KOPT-K1 (cell line): ENCODE measurements at regions not wholly inside any gene's neighbourhood (a gene's known extent, or its start where the extent isn't known, plus 50 kb on each side); places are given as distances from the start of the nearest gene placed in this dataset.

Source experiments
- H3K27ac ChIP-seq: fragments of 200-600 bp; sonication (generic); 2 replicates; pipeline ENCODE4 v1.5.1; 2016; ENCODE audit warnings: antibody characterized with exemption, mild to moderate bottlenecking, low read depth, low read length; ENCODE audit not compliant: poor library complexity, severe bottlenecking
- H3K36me3 ChIP-seq: fragments of 200-600 bp; sonication (generic); 2 replicates; pipeline ENCODE4 v1.5.1; 2017; ENCODE audit warnings: antibody characterized with exemption, mild to moderate bottlenecking, low read length, moderate library complexity; ENCODE audit not compliant: insufficient read depth
- H3K9me3 ChIP-seq: fragments of 200-600 bp; sonication (generic); 2 replicates; pipeline ENCODE4 v1.5.1; 2017; ENCODE audit warnings: antibody characterized with exemption, low read length, mild to moderate bottlenecking; ENCODE audit not compliant: insufficient read depth, poor library complexity, severe bottlenecking

DNA sequence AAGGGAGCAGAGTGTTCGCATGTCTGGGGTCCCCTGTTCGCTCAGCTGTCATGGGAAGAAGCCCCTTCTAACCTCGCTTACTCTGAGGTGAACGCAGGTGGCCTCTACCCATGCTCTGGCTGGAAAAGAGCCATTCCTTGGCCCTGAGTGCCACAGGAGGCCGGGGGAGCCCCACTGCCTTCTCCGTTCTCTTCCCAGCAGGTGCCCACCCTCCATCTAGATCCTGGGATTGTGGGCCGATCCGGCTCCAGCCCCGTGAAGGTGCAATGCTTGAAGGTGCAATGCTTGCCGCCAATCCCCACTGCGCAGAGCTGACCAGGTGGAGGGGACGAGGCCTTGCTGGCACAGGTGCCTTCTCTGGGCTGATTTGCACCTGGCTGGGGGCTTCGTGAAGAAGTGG, 95.4 kb downstream of the MRPL36 start:
- no peak overlapping the region for H3K27ac ChIP-seq
- no peaks in the 10 kb centered on the region for H3K36me3 ChIP-seq
- no peaks in the 10 kb centered on the region for H3K9me3 ChIP-seq

DNA sequence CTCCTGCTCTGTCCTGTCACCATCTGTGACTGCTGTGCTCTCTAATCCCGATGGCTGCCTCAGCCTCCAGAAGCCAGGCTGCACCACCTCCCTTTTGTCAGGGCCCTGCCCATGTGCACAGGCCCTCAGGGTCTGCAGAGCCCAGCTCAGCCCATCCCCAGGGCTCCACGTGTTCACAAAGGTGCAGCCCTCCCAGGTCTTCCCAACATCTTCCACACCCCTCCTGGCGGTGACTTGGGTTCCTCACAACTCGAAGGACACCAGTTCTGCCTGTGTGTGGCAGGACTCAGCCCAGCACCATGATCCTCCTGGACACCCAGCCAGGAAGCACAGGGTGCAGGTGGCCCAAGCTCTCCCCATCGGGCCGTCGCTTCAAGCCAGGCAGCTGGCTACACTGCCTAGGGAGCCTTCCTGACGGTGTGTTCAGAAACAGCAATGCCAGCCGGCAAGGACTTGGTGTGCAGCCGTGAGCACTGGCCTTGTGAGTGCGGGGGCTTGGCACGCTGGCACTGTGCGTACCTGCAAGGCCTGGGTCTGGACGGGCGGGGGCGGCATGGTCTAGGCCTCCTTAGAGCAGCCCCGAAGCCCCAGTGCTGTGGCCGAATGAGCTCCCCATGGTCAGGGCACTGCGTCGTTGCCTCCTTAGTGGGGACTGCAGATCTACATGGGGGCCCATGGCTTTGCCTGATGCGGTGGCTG, 96.1 kb downstream of the MRPL36 start:
- H3K9me3 ChIP-seq: no peaks in the 10 kb centered on the region
- H3K27ac ChIP-seq: no peak overlapping the region
- H3K36me3 ChIP-seq: no peaks in the 10 kb centered on the region

DNA sequence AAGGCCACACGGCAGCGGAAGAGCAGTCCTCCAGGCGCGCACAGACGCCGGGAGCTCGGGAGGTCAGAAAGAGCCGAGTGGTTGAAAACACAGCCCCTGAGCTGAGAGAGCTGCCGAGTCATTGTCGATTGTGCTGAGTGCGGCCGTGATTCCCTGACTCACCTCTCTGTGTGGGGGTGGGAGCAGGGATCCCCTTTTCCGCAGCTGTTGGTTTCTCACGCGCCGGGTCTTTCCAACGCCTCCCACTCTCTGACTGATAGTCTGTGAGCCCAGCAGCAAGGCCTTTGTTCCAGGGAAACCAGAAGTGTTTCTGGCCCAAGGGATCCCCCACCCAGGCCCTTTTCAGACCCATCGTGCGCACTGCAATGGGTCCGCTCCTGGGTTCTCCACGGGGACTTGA, 97.3 kb downstream of the MRPL36 start:
- H3K36me3 ChIP-seq: no peaks in the 10 kb centered on the region
- H3K9me3 ChIP-seq: no peaks in the 10 kb centered on the region
- no peak overlapping the region for H3K27ac ChIP-seq

DNA sequence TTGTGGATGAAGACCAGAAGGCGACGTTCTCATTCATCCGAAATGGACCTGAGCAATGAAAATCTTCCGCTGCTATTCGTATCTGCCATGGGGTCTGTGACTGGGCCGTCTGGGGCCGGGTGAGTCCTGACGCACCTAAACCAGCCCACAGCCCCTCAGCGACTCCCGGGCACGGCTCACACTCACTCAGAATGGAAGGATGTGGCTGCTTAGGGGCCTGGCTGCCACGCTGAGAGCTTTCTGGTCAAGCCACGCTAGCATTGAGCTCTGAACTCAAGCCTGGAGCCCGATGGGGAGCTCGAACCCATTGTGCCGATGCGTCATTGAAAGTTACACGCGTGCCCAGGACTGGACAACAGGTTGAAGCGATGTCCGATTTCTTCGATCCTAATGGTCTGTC, 97.8 kb downstream of the MRPL36 start:
- no peaks in the 10 kb centered on the region for H3K9me3 ChIP-seq

DNA sequence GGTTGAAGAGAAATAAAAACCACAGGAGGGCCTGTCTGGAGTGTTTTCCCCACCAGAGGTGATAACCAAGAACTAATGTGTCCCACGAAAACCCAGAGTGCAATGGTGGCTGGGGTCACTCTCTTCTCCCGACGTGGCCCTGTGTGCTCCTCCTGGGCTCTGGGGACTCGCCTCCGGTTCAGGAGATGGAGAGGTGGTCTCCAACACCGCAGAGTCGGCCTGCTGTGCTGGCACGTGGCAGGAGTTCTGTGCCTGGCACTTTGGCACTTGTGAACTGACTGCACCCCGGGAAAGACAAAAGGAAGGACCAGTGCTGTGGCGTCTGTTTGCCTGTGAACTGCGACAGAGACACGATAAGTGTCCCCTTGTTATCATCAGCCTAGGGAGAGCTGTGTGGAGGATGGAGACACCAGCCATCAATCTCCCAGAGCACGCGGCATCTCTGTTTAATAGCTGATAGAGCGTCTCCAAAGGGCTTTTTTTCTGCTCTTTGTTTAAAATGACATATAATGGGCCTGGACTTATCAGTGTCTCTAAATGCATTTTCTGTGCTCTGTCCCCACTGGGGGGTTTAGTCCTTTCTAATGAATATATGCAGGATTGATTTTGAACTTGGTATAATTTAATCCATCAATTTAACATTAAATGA, 98.3 kb downstream of the MRPL36 start:
- H3K36me3 ChIP-seq: no peaks in the 10 kb centered on the region
- no peaks in the 10 kb centered on the region for H3K9me3 ChIP-seq

More for the DNA sequence above, 97.8 kb downstream of the MRPL36 start:
- Histone ChIP-seq H3K27ac (no peak overlapping the region), H3K36me3 (no peaks in the 10 kb centered on the region)

DNA sequence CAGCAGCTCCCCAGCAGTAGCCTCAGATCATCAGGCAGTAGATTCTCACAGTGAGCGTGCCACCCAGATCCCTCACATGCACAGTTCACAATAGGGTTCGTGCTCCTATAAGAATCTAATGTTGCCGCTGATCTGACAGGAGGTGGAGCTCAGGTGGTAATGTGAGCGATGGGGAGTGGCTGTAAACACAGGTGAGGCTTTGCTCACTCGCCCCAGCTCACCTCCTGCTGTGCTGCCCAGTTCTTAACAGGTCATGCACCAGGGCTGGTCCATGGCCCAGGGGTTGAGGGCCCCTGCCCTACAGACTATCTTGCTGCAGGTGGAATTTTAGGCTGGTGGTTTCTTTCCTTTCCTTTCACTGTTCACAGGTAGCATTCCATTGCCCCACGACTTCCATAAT, 100.2 kb downstream of the MRPL36 start:
- Histone ChIP-seq H3K27ac (no peak overlapping the region), H3K36me3 (no peaks in the 10 kb centered on the region), H3K9me3 (no peaks in the 10 kb centered on the region)

More for the DNA sequence above, 98.3 kb downstream of the MRPL36 start:
- H3K27ac ChIP-seq: no peak overlapping the region

DNA sequence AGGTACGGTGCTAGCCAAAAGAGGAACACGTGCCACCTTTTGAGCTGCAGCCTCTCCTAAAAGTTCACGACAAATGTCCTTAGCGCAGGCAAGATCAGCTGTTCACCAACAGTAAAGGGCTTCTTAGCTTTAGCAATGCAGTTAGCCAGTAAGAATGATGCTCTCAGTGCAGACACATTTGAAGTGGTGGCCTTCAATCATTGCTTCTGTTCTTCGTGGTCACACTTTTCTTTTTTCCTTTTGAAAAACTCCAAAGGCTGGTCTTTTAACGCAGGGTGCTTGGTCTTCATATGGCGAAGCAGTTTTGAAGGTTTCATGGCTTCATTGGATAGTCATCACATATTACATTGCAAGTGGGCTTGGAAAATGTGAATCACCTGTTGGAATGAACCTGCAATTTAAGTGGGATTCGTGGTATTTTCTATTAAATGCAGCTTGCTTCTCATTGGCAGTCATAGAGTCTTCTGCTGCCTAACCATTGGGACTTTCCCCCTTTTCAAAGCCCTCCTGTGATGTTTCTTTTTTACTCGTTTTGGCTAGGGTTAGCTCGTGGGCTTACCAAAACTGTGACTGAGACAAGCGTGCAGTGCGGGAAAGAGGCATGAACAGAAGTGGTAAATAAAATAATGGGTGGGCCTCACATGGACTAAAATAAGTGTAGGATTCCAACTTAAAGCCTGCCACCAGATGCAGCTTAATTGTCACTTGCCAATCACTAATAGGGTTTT, 100.9 kb downstream of the MRPL36 start:
- Histone ChIP-seq H3K27ac (no peak overlapping the region), H3K36me3 (no peaks in the 10 kb centered on the region)

DNA sequence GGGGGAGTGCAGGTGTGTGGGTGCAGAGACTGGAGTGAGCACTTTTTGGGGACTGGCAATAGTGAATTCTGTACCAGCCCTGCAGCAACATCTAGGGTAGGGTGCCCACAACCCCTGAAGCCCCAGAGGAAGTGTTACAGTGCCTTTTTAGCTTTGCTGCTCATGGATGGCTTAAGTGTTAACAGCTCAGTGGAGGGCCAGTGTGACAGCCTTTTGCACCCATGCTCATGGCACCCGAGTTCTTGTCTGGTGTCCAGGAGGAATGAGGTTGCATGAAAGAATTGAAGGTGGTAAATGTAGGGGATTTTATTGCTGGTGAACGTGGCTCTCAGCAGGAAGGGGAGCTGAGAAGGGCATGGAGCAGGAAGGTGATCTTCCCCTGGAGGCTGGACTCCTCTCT, 107.3 kb downstream of the MRPL36 start:
- peaks cover 17% of the 10 kb centered on the region for H3K9me3 ChIP-seq

More for the DNA sequence above, 100.9 kb downstream of the MRPL36 start:
- no peaks in the 10 kb centered on the region for H3K9me3 ChIP-seq

DNA sequence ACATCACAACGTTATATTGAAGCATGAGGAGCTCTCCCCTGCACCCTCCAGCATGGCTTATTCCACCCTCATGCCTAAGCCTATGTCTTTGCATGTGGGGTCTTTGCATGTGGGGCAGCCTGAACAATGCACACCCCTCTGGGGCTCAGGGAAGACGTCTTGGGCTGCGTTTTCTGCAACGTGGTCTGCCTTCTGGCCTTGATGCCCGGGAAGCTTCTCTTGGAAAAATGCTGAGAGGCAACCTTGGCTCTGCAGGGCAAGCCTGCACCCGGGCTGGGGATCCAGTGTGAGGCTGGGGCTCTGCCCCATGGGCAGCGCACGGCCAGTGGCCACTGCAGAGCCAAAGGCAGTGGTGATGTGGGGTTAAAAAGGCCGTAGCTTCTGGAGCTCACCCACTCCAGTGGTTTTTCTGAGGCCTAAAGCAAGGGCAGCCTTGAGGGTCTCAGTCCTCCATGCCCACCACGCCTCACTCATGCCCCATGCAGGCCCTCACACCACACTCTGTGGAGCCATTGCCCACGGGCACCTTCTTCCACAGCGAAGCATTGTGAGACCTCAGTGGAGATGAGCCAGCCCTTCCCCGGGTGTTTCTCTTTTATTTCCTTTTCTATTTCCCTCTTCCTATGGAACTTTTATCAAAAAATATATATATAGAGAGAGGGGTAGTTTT, 112.2 kb downstream of the MRPL36 start:
- no peaks in the 10 kb centered on the region for H3K36me3 ChIP-seq
- peaks cover 17% of the 10 kb centered on the region for H3K9me3 ChIP-seq
- H3K27ac ChIP-seq: no peak overlapping the region

More for the DNA sequence above, 107.3 kb downstream of the MRPL36 start:
- no peaks in the 10 kb centered on the region for H3K36me3 ChIP-seq
- H3K27ac ChIP-seq: no peak overlapping the region

DNA sequence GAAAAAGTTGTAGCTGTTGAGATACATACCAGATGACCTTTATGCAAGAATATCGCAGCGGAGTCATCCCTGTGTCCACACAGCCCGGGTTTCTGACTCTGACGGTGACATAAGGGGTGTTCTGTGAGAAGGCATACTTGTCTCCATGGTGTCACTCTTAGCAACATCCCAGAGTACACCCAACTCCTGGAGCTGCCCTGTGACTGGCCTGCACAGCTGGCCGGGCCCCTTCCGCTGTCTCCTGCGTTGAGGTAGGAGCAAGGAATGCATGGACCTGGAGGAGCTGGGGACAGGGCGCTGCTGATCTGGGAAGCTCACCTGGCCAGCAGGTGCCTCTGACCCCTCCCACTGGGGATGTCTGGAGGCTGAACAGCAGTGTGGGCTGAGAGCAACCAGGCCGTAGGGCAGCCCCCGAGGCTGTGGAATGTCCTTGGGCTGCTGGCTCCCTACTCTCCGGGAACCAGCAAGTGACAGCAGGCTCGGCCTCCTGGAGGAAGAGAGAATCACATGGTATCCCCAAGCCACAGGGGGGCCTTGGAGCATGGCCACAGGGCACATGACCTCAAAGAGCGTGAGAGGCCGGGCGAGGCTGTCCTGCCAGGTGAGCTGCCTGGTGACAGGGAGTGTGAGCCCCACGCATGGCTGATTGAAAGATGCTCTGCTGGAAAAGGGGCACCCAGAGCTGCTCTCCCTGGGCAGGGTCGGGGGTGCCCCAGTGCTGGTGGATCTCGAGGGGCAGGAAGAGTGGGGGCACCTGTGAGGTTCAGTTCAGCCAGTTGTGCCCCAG, 113.4 kb downstream of the MRPL36 start:
- H3K9me3 ChIP-seq: peaks cover 23% of the 10 kb centered on the region
- H3K27ac ChIP-seq: no peak overlapping the region
- no peaks in the 10 kb centered on the region for H3K36me3 ChIP-seq

DNA sequence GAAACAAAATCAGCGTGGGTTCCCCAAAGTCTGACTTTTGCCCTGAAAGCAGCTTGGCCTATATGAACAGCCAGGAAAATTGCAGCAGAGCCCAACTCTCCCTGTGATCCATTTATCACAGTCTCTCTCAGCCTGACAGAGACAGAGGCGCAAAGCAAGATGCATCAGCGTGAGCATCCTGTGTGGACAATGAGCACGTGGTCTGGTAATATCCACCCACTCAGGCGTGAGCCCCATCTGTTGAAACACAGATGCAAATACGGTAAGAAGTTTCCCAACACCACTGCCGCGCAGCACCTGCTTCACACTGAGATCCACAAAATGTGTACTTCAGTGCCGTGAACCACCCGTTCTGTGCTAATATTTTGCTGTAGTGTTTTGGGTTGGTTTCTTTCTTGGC, 114.6 kb downstream of the MRPL36 start:
- no peaks in the 10 kb centered on the region for H3K36me3 ChIP-seq
- H3K9me3 ChIP-seq: peaks cover 26% of the 10 kb centered on the region
- H3K27ac ChIP-seq: no peak overlapping the region

DNA sequence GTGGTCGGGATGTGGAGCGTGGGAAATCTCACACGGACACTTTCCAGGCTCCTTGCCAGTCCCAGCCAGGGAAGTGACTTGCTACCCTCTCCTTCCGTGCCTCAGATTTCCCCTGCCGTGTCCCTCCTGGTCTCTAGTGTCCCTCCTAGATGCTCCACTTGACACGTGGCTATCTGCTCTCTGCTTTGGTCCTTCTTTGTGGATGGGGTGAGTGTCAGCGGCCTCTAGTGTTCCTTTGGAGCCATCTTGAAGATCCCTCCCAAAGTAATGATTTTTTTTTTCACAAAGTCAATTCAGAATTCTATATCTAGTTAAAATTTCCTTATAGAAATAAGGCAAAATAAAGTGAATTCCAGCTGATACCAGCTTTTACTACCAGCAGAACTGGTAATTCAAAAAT, 117.7 kb downstream of the MRPL36 start:
- H3K36me3 ChIP-seq: no peaks in the 10 kb centered on the region
- no peak overlapping the region for H3K27ac ChIP-seq
- H3K9me3 ChIP-seq: peaks cover 32% of the 10 kb centered on the region

DNA sequence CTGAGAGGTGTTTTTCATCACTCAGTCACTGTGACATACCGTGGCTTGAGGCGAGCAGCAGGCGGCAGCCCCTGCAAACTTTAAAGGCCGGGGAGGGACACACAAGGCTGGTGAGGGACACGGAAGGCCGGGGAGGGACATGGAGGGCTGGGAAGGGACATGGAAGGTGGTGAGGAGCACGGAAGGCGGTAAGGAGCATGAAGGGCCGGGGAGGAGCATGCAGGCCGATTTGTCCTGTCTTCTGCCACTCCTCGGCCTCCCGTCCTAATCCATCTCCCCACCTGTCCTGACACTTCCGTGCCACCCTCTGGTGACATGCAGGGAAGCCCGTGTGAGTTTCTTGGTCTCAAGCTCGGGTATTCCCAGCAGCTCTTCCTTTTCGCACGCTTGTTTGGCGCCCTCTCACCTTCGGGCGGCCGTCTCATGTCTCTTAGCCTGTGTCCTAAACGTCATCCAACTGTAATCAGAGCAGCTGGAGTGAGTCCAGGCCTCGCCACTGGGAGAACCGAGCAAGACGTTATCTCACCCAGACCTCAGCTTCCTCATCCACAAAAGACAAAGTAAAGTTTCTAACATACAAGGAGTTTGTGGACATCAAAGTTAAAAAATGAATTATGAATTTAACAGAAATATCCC, 126.5 kb downstream of the MRPL36 start:
- no peak overlapping the region for H3K27ac ChIP-seq

DNA sequence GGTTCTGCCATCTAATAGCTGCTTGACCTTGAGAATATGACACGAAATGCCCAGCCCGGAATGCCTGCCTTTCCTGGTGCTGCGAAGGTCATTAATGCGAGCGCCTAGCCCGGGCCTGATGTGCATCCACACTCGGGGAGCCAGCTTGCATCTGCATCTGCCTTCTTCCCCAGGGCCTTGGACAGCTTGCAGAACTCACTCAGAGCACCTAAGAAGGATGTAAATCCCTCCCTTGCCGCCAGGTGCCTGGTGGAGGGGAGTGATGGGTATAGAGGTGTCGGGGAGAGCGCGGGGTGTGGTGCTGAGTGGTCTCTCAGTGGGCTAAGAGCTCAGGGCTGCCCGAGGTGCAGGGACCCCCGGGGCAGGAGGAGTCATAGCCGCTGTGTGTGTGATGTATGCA, 127.2 kb downstream of the MRPL36 start:
- Histone ChIP-seq H3K36me3 (no peaks in the 10 kb centered on the region), H3K9me3 (peaks cover 3% of the 10 kb centered on the region), H3K27ac (no peak overlapping the region)

More for the DNA sequence above, 126.5 kb downstream of the MRPL36 start:
- Histone ChIP-seq H3K9me3 (peaks cover 7% of the 10 kb centered on the region), H3K36me3 (no peaks in the 10 kb centered on the region)
